CD1c-positive myeloid dendritic cell (primary cell): ENCODE measurements at regions not wholly inside any gene's neighbourhood (a gene's known extent, or its start where the extent isn't known, plus 50 kb on each side); places are given as distances from the start of the nearest gene placed in this dataset.

Experiments used
- DNase-seq: peaks from one replicate; pipeline ENCODE4 v3.0.0-alpha.2; 2016; ENCODE audit errors: extremely low spot score

DNA sequence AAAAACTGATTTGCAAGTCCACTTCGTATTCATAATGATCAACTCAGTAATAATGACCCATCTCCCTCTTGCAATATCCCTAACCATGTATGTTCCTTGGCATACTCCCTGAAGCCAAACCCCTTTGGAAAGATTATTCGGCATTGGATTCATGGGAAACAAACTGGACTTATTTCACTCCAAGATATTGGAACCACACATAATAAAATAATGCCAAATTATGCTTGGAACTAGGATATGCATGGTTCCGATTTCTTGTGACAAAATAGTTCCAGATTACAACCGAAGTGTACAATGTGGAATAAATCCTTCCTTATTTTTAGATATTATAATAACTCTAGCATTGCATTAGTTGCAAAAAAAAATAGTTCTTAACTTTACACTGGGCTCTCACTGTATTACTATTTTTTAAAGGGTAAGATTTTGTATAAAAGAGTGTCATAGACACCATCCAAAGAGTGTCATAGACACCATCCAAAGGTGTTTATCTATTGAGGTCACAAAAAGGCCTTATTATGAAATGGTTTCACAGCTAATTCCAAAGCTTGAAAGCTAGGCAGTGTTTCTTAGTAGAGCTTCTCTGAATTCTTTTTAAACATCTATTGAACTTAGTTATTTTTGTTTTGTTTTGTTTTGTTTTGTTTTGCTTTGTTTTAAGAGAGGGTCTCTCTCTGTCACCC is 410.9 kb upstream of the JARID2 start:
- DNase-seq, result no peak

DNA sequence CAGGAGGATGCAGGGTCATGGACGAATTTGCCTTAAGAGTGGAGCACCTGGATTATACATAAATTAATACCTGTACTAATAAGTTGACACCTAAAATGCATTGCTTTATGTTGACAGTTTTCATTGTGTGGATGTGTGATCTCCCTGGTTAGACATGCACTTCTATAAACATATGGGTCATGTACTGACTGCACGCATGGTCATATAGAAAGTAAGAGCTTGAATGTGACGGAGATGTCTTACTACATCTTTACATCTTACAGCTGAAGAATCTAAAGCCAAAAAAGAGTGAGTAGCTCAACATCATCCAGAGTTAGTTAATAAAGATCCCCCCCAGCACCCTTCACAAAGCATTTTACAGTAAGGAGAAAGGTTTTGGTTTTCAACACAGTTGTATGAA is 408.4 kb upstream of the JARID2 start:
- no peak for DNase-seq

DNA sequence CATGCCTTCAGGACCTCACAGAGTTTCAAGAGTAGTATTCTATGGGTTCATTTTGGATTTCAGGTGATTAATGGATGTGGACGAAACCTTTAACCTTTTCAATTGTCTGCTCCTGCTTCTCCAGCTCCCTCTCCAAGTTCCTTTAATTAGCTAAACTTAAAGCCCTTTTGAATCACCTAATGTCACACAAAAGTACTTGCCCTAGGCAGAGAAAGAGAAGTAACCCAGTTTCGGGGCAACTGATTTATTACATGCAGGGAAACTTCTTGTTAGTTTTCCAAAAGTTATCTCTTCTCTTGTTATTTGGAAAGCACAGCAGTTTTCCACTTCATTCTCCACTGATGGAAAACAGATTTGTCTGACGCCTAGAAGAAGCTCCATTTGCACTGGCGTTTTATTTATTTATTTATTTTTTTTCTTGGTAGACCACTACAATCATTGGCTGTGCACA is 407.7 kb upstream of the JARID2 start:
- peak; percentile 15 for DNase-seq

DNA sequence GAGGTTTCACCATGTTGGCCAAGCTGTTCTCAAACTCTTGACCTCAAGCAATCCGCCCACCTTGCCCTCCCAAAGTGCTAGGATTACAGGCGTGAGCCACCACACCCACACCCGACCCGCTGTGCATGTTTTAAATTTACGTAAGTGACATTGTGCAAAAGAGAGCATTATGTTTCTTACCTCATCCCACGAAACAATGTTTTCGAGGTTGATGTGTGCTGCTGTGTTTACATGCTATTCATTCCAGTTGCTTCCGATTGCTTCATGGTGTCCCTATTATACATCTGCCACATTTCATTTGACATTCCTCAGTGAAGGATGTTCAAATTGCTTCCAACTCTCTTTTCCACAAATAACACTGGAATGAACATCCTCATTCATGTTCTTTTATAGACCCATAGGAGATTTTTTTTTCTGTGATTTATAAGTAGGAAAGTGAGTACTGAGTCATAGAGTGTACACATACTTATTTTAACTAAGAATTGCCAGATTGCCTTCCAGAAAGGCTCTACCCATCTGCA is 403.9 kb upstream of the JARID2 start:
- DNase-seq, result peak; percentile 73

DNA sequence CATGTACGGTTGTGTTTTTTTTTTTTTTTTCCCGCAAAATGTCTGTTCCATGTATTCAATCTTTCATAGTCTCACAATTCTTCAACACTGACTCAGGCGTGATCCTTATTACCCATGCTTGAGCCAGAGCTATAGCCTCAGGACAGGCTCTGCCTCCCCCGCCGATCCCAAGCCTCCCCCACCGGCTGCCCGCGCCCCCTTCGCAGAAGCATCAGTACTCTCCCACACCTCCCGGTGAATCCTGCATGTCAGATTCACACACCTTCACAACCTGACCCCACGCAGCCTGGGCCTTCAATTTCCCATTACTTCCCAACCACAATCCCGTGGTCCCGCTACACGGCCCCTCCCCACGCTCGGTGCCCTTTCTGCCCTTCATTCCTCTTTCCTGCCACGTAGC is 401.5 kb upstream of the JARID2 start:
- no peak for DNase-seq

DNA sequence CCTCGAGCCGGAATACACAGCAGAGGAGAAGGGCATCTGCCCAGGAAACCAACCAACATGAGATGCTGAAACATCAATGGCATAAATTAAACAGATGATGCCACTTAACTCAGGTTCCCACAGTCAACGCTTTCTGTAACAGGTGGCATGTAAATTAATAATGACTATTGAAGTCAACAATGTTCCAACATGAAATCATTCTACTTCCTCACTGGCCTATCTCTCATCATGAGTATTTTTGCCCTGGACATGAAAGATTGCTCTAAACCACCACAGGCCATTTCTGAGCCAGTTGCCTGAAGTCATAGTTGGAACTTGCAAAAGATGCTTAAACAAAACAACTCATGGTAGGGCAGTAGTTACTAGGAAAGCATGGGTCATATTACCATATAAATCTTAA is 397.9 kb upstream of the JARID2 start:
- no peak for DNase-seq

DNA sequence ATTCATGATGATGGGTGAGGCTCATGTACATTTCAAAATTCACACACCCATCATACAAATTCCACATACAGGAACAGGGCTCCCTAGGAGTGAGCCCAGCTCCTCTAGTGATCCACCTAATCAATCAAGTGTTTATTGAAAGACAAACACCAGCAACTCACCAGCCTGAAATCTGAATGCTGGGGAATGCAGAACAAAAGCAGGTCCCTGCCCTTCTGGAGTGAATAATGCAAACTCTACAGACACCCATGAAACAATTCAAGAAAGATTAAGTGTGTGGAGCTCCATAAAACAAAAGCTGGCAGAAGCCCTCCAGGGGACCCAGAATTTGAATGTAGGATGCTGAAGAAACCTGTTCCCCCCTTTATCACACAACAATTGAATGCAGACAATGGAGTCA is 396.7 kb upstream of the JARID2 start:
- DNase-seq, result no peak

DNA sequence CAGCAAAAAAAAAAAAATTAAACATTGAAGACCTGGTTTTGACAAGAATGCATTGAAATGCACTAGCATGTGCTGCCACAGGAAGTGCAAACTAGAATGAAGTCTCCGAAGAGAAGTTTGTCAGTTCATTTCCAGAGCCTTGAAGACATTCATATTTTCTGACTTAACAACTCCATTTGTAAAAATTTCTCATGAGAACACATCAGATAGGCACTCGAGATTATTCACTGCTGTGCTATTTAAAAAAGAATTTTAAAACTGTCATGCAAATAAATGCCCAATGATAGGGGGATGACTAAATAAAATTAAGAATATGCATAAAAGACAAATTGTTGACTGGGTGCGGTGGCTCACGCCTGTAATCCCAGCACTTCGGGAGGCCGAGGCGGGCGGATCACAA is 394.6 kb upstream of the JARID2 start:
- no peak for DNase-seq

DNA sequence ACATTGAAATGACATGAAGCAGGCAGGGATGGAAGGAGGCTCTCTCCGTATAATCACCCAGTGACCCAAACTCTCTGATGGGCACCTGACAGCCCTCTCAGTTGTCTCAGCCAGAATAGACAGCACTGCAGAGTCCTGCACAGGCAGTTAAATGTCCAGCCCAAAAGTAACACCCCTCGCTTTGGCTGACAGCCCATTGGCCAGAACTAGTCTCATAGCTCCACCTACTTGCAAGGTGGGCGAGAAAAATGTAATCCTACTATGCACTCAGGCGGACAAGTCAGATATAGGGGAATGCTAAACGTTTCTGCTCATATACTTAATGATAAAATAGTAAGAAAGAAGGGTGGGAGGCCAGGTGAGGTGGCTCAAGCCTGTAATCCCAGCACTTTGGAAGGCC is 393.5 kb upstream of the JARID2 start:
- no peak for DNase-seq

DNA sequence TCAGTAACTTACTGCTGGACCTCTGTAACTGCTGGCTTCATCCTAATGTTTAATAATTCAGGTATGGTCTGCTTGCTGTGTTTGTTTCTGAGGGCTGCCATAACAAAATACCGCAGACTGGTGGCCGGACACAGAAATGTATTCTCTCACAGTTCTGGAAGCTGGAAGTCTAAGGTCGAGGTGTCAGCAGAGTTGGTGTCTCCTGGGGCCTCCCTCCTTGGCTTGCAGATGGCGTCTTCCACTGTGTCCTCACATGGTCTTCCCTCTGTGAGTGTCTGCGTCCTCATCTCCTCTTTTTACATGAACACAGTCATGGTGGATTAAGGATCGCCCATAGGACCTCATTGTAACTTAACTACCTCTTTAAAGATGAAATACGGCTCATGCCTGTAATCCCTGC is 389.7 kb upstream of the JARID2 start:
- DNase-seq, result no peak

DNA sequence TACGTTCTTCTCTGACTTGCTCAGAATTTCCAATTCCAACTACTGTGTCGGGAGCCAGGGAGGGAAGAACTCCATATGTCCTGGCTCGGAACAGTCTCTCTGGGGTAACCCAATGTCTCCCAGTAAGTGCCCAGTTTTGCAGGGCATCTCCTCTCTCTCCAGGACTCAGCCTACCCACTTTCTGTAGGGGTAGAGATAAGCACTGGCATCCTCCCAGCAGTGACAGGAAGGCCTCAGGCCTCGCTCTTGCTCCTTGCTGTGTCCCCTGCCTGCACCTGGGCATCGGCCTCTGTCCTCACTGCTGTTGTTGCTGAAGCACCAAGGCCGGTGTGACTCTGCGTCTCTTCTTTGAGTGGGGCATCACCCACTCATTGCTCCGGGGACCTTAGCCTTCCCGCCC is 388.9 kb upstream of the JARID2 start:
- DNase-seq, result no peak

DNA sequence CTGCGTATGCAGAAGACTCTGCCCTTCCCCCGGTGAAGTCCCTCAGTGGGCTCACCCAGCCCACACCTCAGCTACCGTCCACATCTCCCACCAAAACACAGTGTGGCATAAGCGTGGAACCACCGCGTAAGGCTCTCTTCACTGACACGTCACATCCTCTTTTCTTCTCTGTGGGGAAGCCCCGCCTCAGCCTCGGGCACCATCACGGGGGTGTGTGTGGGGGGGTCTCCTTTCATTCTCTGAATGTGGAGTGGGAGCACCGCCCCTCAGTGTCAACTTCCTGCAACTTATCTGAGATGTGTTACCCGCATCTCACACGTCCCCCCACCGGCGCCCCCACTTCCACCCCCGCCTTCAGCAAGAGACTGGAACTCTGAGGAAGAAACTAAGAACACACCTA is 388.4 kb upstream of the JARID2 start:
- DNase-seq, result peak; percentile 81

DNA sequence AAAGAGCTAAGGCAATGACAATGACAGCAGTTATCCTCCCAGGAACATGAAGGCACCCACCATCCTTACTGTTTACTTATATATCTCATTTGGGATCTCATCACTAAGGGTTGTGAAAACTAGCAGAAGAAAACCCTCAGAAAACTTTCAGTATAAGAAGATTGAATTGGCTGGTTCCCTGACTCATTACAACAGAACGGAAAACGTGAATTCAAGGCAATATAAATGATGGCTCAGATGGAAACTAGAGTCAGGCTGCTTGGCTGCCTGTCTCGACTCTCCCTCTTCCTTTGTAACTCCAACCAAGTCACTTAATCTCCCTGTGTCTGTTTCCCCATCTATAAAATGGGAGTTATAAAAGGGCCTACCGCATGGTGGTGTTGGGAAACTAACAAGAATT is 387.1 kb upstream of the JARID2 start:
- DNase-seq, result no peak

DNA sequence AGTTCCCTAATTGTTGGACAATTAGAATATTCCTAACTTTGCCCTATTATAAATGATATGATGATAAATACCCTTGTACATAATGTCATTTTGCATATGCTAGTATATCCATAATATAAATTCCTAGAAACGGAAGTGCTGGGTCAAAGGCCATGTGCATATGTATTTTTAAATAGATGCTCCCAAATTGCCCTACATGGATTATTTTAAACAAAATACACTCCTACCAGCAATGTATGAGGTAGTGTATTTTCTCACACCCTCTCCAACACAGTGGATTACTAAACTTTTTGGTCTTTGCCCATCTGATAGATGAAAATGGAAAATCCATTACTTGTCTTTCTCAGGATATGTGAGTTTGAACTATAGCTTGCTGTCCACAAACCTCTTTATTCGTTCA is 385.1 kb upstream of the JARID2 start:
- DNase-seq, result no peak

DNA sequence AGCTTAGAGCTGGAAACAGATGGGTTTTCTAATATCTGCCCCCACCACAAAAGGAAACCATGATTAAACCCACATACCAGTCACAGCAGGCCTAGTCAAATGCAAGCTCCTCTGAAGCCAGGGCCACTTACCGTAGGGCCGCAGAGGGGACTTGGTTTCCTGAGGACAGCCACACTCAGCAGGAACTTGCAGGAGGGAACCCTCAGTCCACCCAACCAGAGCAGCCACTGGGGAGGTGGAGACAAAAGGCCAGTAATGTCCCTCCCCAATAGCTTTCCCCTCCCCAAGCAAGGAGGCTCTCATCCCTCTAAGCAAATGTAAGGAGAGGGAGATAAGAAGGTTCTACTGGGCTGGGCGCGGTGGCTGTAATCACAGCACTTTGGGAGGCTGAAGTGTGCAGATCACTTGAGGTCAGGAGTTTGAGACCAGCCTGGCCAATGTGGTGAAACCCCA is 384.4 kb upstream of the JARID2 start:
- no peak for DNase-seq

DNA sequence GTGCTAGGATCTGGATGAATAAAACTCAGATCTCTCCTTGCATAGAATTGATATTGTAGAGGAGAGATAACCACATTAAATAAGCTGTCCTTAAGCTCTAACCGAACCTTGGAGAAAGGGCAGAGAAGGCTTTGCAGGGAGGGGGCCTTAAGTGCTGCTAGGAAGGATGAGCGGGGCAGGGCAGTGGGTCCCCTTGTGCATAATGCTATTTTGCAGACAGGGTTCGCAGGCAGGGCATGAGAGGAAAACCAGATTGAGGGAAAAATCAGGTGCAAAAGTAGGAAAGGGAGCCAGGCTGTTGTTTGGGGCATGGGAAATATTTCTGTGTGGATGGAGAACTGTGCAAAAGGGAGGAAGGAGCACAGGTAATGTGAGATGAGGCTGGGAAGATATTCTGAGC is 383.0 kb upstream of the JARID2 start:
- no peak for DNase-seq

DNA sequence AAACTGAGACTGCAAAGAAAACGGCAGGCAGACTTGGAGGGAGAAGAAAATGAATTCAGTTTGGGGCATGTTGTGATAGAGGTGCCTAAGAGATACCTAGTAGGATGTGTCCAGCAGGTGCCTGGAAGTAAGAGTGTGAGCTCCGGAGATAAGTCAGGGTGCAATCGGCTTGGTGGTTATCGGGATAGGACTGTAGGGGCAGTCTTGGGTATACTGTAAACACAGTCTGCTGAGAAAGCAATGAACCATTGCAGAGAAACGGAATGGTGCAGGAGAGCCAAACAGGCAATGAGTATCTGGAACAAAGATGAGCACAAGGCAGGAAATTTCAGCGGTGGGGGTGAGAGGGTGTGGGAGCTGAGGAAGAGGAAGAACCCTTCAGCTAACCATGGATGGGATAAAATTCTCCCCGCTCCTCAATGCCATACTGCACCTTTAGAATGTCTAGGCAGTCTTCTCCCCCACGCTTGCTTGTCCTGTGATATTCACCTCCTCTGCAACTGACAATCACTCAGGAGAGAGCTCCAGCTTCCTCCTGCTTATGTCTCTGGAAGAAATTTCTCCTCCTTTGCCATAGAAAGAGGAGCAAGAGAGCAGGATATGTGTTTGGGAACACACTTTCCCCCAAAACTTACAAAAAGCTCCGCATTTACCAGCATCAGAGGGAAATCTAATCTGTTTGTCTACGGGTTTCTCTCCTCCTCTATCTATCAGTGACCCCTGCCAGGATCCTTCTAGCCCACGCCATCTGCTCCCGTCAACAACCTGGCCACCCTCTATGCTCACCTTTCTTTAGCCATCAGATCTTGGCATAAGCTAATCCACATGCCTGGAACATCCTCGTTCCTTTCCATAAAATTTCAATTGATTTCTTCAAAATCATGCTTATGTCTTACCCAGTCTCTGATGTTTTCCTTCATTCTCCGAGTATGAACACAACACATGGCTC is 381.7 kb upstream of the JARID2 start:
- DNase-seq, result no peak

DNA sequence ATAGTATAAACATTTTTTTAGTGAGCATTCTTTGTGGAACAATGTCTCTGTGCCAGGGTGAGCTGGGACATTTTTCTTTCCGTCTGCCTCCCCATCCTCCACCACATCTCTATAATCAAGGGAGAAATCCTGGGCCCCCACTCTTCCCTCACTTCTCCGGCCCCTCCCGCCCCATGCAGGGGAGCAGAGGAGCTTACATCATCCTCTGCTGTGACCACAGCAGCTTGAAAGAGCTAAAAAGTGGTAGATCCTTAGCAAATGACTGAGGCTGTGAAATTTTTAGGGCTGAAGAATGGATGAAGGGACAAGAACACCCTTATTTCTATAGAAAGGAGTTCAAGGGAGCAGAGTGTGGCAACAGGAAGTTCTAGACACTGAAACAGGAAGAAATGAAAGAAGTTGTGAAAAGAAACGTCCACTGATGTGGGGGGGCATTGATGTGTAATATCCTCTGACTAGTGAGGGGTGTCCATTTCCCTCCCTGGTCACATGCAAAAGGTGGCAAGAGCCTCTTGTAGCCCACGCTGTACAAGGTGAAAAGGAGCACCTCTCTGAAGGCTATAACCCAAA is 380.3 kb upstream of the JARID2 start:
- peak; percentile 66 for DNase-seq

DNA sequence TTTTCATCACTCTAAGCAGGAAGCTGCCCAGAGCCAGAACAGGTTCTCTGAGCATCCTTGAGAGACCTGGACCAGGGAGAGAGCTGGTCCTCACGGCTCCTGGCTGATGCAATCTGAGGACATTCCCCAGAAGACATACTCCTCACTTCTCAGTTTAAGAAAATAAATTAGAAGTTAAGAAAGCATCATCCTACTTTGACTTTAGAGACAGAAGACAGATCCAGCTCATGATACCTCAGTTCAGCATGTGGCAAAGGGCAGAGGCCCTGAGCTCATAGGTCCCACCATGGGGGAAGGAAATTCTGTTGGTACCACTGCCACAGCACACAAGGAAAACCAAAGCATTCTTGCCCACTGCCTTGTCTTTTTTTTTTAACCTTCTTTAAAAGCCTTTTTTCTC is 378.1 kb upstream of the JARID2 start:
- no peak for DNase-seq

DNA sequence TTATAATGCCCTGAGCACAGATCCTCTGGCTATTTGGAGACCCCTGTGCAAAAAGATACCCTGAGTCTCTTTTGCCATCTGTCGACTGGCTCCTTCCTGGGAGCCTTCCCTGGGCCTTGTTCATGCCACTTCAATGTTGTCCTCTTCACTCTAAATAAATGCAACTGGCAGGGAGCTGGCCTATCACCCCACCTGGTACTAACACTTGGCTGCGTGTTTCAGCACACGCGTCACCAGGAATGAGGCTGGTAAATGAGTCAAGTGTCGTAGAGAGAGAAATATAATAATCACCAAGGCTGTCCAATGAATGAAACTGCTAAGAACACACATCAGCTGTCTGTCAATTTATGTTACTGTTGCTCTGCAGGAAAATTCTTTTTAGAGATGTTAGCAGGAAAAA is 374.6 kb upstream of the JARID2 start:
- no peak for DNase-seq

DNA sequence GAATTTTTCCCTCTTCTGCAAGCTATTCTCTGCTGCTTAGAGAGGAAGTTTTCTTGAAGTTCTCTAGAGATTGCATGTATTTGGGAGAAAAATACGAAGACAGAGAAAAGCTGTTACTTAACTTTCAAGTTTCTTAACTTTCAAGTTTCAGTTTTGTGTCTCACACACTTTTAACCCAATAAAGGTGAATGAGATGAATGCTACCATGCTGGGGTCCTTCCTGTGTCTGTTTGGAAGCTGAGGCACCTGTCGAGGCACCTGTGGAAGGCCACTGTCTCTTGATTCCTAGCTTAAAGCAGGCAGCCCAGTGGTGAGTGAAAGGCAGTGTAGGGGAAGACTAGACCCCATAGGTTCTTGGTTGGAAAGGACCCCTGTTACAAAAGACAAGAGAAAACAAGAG is 372.8 kb upstream of the JARID2 start:
- no peak for DNase-seq

DNA sequence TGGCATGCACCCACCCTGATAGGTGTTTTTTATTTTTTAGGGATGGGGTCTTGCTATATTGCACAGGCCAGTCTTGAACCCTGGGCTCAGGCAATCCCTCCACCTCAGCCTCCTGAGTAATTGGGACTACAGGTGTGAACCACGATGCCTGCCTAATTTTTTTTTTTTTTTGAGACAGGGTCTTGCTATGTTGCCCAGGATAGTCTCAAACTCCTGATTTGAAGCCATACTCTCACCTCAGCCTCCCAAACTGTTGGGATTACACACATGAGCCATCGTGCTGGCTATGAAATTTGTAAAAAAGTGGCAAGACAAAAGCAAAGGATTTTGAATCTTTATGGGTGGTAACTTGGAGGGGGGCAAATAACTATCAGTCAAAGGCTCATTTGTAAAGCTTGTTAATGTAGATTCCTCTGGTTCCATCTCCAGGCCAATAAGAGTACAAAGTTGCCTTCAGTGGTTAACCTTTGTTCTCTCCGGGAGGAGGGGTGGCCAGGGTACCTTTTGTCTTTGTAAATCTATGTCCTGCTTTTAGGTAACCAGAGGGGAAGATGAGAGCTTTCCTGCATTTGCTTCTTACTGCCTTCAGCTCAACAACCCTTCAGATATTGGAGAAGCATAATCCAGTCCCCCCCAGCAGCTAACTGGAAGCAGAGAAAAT is 372.0 kb upstream of the JARID2 start:
- DNase-seq, result no peak
